Brain microvascular endothelial cell (primary cell): ENCODE measurements at regions not wholly inside any gene's neighbourhood (a gene's known extent, or its start where the extent isn't known, plus 50 kb on each side); places are given as distances from the start of the nearest gene placed in this dataset.
"Not testable (repeated sequence)": the region's sequence is repeated elsewhere in the genome, so short reads cannot be mapped to it uniquely, and the experiment has no call there.

ENCODE experiments used
- DNase-seq: peaks from one replicate; pipeline ENCODE4 v3.0.0-alpha.2; 2020
- H3K27ac ChIP-seq: fragments of 250-450 bp; sonication (Bioruptor Pico); 2 replicates; pipeline ENCODE4 v1.5.1; 2020; ENCODE audit warnings: mild to moderate bottlenecking, moderate library complexity
- H3K27me3 ChIP-seq: fragments of 250-450 bp; sonication (Bioruptor Pico); replicated peaks from 2 replicates; pipeline ENCODE4 v1.5.1; 2020; ENCODE audit warnings: mild to moderate bottlenecking
- H3K36me3 ChIP-seq: fragments of 250-450 bp; sonication (Bioruptor Pico); replicated peaks from 2 replicates; pipeline ENCODE4 v1.5.1; 2020; ENCODE audit warnings: mild to moderate bottlenecking
- H3K4me3 ChIP-seq: 2 replicates; pipeline ENCODE4 v1.5.1; 2011; ENCODE audit warnings: low read depth, mild to moderate bottlenecking, control low read depth, low read length, moderate library complexity
- CTCF ChIP-seq: IDR thresholded peaks from 2 replicates; pipeline ENCODE4 v1.5.1; 2011; ENCODE audit warnings: low read depth, mild to moderate bottlenecking, moderate library complexity, low read length, control low read depth, inconsistent platforms; ENCODE audit errors: missing control alignments
- in situ Hi-C: cut with HindIII; loops from 2 replicates; pipeline ENCODE4 v1.10.0; 2017; ENCODE audit warnings: low sequenced_read_pairs, low pct_ligation_motif_present

GRCh38 chr22:49457946-49458707 is 369.5 kb downstream of the BRD1 start:
- no peaks in the 10 kb centered on the region for H3K27me3 ChIP-seq
- no peak overlapping the region for H3K4me3 ChIP-seq
- in situ Hi-C loops = no loop called here

GRCh38 chr22:49457146-49457545 is 370.5 kb downstream of the BRD1 start:
- no peak for TF ChIP-seq CTCF
- in situ Hi-C loops = no loop called here
- Histone ChIP-seq H3K27ac (no peak overlapping the region), H3K4me3 (no peak overlapping the region), H3K27me3 (no peaks in the 10 kb centered on the region), H3K36me3 (no peaks in the 10 kb centered on the region)
- no peak for DNase-seq

More at GRCh38 chr22:49457946-49458707, 369.5 kb downstream of the BRD1 start:
- Histone ChIP-seq H3K27ac (no peak overlapping the region), H3K36me3 (no peaks in the 10 kb centered on the region)
- no peak for TF ChIP-seq CTCF
- no peak for DNase-seq

GRCh38 chr22:49455595-49455994 is 372.1 kb downstream of the BRD1 start:
- Histone ChIP-seq H3K36me3 (no peaks in the 10 kb centered on the region), H3K27me3 (no peaks in the 10 kb centered on the region), H3K4me3 (no peak overlapping the region), H3K27ac (no peak overlapping the region)
- in situ Hi-C loops = no loop called here
- no peak for TF ChIP-seq CTCF
- DNase-seq = no peak

GRCh38 chr22:49454726-49455125 is 372.9 kb downstream of the BRD1 start:
- no peaks in the 10 kb centered on the region for H3K36me3 ChIP-seq
- no peak for DNase-seq
- in situ Hi-C loops = no loop called here
- no peak overlapping the region for H3K4me3 ChIP-seq
- TF ChIP-seq CTCF = no peak
- no peak overlapping the region for H3K27ac ChIP-seq
- no peaks in the 10 kb centered on the region for H3K27me3 ChIP-seq

- H3K27me3 ChIP-seq = no peaks in the 10 kb centered on the region
- H3K36me3 ChIP-seq = no peaks in the 10 kb centered on the region
- no peak overlapping the region for H3K27ac ChIP-seq
- in situ Hi-C loops = no loop called here
- no peak for TF ChIP-seq CTCF
- H3K4me3 ChIP-seq = no peak overlapping the region
- DNase-seq = no peak
Measured at GRCh38 chr22:49453771-49454170, 373.9 kb downstream of the BRD1 start.

GRCh38 chr22:49453019-49453418 is 374.7 kb downstream of the BRD1 start:
- H3K27ac ChIP-seq, H3K27me3 ChIP-seq, H3K4me3 ChIP-seq, DNase-seq, H3K36me3 ChIP-seq, in situ Hi-C loops: not testable (repeated sequence)
